ENCODE measurements at regions not wholly inside any gene's neighbourhood (a gene's known extent, or its start where the extent isn't known, plus 50 kb on each side); places are given as distances from the start of the nearest gene placed in this dataset.

DNA sequence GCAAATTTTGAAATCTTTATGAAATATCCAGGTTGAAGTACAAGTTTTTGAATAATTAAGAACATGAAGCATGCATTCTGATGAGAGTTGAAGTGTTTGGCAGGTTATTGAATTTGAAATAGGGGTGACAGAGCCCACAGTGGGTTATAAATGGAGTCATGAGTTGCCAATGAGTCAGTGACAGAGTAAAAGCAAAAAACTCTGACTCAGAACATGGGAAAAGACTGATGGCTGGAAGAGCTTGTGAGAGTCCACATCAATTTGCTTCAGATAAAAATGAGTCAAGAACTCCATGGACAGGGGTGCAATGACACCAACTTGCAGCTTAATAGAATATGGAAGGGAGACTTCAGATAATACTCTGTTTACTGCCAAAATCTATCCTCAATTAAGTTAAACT is 105.3 kb downstream of the SLC6A15 start:
- no peak for DNase-seq (ENCODE audit: low spot score)
- ATAC-seq = no peak

DNA sequence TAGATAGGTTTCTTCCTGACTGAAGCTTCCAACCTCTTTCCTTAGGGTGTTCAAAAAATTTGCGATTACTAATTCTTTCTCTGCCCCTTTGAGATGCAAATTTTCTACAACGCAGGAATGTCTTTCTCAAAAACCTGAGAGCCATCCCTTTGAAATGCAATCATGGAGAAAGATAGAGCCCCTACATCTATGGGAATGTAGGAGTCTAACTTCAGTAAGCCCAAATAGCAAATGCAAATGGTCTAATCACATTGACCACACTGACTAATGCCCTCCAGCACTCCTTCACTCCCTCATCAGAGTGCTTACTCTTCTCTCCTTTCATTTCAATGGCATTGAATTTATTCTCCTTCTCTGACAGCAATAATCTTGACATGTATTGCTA is 107.1 kb downstream of the SLC6A15 start:
- no peak for ATAC-seq
- DNase-seq (ENCODE audit: low spot score) = no peak

DNA sequence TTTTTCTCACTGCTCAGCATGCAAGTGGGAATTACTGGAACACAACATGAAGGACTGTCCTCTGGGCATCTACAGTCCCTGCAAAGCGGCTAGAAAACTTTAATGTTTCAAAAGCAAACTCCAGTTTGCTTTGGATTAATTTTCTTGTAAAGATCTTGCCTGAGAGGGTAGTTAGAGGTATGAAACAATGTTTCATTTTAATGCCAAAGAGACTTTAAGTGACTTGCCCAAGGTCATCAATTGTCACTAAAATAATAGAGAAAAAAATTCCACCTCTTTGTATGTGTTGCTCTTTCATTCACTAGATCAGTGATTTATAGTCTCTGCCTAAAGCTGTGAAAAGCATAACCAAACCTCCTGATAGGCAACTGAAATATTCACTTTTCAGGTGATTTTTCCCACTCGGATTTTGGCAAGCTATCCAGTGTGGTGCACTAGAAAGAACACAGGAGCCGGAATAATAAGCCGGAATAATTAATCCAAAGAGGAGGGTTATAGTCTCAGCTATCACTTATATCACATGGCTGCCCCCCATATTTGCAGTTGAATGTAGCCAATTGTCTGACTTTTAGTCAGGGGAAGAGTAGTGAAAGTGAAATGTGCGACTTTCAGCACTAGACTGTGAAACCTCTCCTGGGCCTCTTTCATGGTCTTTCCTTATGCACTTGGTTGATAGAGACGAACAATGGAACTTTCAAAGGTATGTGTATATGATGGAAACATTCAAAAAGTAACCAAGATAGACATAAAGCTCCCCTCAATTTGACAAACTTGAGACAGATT is 107.7 kb downstream of the SLC6A15 start:
- ATAC-seq = no peak
- no peak for DNase-seq (ENCODE audit: low spot score)

DNA sequence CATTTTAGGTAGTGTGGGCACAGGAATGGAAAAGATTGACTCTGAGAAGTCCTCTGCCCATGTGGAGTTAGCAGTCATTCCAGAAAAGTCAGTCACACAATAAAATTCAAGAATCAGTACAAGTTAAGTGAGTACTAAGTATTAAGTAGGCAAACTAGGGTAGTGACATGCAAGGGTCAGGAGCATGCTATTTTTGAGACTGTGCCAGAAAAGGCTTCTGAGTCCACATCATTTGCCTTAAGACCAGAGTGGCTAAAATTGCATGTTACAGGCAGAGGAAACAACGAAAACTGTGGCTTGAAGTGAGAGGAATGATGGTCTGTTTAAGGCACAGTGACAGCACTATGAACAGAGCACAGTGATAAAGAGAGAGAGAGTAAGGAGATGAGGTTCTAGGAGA is 108.9 kb downstream of the SLC6A15 start:
- DNase-seq (ENCODE audit: low spot score) (no peak), ATAC-seq (no peak)

DNA sequence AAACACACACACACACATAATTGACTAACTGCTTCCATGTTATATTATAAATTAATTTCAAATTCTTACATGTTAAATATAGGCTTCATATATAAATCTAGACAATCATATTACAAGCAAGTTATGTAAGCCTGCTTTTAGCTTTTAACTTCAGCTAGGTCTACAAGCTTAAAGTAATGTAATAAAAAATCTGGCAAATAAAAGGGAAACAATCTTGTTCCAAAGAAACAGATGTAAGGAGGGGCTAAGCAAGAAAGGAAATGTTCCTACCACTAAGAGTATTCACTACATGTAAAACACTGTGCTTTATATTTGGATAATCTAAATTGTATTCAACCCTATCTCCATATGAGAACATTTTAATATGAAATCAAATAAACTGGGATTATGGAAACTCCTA is 110.4 kb downstream of the SLC6A15 start:
- DNase-seq (ENCODE audit: low spot score) (no peak), ATAC-seq (no peak)

DNA sequence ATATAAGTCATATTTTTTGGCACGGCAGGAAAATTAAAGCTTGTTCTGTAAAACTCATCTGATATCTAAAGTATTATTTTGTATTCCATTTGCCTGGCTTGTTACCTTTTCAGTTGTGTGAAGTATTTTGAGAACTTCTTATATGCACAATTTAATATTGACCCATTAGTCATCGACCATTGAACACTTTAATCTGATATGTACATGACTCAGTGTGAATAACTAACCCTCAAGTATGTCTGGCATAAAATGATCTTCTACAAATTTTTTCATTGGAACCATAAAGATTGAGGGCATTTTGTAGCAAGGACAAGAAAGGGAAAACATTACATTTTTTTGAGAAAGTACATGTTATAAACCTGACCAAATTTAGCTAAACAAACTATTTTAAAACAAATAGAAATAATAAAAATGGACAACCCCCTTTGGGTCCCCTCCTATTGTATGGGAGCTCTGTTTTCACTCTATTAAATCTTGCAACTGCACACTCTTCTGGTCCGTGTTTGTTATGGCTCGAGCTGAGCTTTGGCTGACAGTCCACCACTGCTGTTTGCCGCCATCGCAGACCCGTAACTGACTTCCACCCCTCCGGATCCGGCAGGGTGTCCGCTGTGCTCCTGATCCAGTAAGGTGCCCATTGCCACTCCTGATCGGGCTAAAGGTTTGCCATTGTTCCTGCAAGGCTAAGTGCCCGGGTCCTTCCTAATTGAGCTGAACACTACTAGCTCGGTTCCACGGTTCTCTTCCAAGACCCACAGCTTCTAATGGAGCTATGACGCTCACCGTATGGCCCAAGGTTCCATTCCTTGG is 118.8 kb downstream of the SLC6A15 start:
- ATAC-seq = no peak

DNA sequence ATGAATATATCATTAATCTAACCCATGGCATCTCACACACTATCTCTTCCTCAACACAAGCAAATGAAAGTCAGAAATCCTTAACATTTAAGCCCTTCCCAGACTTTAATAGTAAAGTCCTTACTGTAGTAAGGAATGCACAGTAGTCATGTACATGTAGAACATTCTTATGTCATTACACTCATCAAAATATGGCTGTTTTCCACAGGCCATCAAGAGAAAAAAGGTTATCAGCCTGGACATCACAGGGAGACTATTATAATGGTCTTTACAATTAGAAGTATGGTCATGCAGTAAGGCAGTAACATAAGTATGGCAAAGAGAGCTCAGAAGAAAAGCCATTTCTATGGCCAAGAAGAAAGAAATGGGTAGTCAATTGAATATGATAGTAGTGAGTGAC is 121.2 kb downstream of the SLC6A15 start:
- DNase-seq (ENCODE audit: low spot score) = no peak
- ATAC-seq = no peak

More for the DNA sequence above, 118.8 kb downstream of the SLC6A15 start:
- no peak for DNase-seq (ENCODE audit: low spot score)

DNA sequence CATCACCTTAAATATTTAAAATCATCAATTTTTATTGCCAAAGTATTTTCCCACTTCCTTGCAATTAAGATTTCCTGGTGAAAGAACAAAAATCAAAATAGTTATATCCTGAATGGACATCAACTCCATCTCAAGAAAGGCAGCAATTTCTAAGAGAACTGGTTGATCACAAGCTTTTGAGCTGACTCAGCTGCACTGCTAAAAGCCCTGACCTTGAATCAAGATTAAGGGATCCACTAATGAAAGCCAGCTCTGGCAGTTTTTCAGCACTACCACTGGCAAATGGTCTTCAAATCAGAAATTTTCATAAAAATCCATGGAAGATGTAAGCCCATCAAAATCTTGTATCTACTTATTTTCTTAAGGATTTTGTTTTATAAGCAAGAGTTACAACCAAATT is 123.4 kb downstream of the SLC6A15 start:
- no peak for ATAC-seq
- DNase-seq (ENCODE audit: low spot score) = no peak

DNA sequence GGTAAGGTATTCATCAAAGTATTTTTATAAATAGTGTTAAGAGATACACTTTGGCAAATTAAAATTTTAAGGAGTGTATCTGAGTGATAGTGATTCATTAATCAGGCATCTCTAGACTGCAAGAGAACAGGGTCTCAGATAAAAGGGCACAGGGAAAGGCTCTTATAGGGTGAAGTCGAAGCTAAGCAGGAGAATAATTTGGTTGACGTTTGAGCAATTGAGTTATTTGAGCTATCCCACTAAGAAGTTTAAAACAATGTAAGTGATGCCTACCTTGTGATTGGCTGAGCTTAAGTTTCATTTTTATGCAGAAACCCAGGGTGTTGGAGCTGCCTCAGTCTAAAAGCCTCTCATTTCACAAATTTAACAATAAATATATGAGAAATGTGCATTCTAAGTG is 125.3 kb downstream of the SLC6A15 start:
- DNase-seq (ENCODE audit: low spot score) (no peak), ATAC-seq (no peak)

DNA sequence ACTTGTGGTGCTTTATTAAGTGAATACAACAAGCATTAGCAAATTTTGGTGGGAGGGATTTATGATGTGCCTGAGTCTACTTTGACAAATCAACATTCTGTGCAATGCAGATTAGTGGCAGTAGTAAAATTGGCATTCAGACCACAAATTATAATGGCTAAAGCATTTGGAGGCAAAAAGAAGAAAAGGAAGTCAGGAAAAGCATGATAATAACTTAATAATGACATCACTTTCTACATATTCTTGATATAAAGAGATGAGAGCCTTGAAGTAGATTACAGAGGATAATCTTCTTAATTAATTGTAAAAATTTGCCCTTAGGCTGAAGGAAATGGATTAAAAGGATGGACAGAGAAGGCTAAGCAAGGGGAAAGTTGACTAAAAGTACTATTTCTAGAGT is 126.0 kb downstream of the SLC6A15 start:
- no peak for DNase-seq (ENCODE audit: low spot score)

DNA sequence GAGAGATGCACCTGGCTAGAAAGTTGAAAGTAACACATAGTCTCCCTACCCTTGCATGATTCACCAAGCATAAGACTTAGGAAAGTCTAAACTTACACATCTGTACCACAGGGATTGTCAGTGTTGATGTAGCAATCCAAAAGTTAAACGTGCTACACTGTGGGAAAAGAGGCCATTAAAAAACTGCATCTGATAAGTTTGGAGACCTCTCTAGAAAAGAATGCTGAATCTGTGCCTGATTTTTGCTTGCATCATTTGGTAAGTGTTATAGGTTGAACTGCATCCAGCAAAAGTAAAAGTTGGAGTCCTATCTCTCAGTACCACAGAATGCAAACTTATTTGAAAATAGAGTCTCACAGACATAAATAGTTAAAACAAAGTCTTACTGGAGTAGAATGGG is 126.6 kb downstream of the SLC6A15 start:
- ATAC-seq (no peak), DNase-seq (ENCODE audit: low spot score) (no peak)

More for the DNA sequence above, 126.0 kb downstream of the SLC6A15 start:
- ATAC-seq = no peak

DNA sequence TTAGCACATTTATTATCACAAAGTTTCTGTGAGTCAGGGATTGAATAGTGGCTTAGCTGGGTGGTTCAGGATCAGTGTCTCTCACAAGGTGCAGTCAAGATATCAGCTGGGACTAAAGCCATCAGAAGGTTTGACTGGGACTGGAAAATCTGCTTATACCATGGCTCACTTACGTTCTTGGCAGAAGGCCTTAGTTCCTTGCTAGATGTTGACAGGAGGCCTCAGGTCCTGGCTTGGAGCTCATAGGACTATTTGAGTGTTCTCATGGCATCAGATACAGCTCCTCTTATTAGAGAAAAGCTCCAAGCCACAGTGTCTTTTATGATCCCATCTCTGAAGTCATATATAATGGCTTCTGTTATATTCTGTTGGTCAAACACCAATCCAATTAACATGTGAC is 127.3 kb downstream of the SLC6A15 start:
- no peak for ATAC-seq
- no peak for DNase-seq (ENCODE audit: low spot score)

DNA sequence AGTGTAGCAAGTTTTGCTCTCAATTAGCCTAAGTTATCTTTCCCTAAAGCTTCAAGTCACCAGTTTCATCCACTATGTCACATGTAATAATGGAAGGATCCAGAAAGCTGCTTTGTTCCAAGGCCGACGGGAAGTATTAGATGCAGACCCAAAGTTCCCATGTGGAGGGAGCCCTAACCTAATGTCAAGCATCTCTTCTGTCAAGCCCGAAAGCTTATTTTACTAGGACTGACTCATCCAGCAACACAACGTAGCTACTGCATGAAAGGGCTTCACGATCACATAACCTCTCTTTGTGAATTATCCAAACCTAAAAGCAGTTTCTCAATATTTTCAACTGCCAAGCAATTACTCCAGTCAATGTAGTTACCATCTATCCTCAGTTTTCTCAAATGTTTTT is 133.4 kb downstream of the SLC6A15 start:
- no peak for ATAC-seq

DNA sequence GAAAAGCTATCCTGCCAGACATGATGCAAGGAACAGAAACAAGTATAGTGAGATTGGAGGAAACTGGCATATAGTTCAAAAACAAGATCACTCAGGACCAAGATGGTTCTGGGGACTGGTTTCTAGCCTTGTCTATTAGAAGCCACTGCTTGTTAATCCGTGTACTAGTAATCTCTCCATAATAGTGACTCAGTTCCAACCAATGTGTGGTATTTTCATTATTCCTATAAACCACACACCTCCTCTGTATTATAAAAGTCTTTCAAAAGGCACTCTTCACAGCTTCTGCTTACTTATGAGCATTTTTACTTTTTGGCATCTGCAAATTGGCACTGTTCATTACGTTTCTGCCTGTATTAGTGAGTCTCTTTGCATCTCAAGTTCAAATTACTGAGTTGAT is 140.3 kb downstream of the SLC6A15 start:
- no peak for DNase-seq (ENCODE audit: low spot score)
- no peak for ATAC-seq

More for the DNA sequence above, 133.4 kb downstream of the SLC6A15 start:
- DNase-seq (ENCODE audit: low spot score) = no peak

DNA sequence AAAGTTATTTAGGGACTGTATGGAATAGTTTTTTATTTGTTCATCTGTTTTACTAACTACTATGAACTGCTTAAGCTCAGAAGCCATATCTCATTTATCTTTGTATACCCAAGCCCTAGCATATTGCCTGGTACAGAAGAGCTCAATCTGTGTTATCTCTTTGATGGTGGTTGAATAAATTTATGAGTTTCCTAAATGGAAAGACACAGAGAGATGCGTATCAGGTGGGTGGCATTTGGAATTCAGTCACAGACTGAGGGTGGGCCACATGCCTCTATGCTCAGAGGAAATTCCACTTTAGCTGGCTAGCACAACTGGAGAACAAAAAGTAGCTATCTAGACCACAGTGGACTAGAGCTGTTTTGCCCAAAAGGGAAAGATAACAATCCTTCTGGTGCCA is 145.5 kb downstream of the SLC6A15 start:
- ATAC-seq = no peak

DNA sequence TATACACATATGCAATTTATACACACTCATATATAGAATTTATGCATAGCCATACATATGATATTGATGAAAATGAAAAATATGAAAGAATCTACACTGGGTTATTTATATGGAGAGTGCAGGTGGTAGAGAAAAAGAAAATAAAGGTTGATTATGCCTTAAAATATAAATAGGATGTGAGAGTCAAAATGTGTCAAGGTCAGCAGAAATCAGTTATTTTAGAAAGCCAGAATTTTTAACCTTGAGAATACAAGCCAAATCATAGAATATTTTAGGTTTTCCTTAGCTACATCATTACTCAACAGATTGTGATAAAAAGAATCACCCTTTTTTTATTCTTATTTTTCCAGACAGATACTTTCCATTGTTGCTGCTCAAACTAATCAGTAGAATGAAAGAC is 146.2 kb downstream of the SLC6A15 start:
- ATAC-seq (no peak), DNase-seq (ENCODE audit: low spot score) (no peak)

More for the DNA sequence above, 145.5 kb downstream of the SLC6A15 start:
- no peak for DNase-seq (ENCODE audit: low spot score)

DNA sequence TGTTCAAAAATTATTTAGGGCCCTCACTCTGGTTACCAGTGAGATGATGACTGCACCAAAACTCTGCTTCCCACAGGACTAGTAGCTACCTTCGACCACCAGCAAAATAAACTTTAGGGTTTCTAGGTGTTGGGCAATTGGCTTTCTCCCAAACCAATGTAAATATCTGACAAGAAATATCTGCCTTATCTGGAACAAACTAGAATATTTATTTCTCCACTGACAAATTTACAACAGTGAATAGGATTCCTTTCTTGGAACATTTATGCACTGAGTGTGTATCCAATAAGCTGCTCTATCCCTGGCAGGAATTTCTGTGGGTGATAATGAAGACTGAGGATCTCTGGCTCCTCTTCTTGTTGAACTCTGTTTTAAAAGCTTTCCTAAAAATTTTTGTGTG is 148.6 kb downstream of the SLC6A15 start:
- ATAC-seq = no peak

DNA sequence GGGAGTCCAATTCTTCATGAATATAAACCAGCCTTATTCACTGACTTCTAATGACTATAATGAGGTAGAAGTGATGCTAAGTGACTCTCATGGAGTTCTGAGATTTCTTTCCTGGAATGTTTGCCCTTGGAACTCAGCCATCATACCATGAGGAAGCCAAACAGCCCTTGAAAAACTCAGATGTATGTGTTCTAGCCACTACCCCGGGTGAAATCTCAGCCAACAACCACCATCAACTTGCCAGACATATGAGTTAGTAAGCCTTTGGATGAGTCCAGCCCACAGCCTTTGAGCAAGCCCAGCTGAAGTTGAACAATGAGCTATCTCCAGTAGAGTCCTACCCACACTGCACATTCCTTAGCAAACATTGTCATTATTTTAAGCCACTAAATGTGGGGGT is 149.5 kb downstream of the SLC6A15 start:
- DNase-seq (ENCODE audit: low spot score) (no peak), ATAC-seq (no peak)

More for the DNA sequence above, 148.6 kb downstream of the SLC6A15 start:
- no peak for DNase-seq (ENCODE audit: low spot score)

DNA sequence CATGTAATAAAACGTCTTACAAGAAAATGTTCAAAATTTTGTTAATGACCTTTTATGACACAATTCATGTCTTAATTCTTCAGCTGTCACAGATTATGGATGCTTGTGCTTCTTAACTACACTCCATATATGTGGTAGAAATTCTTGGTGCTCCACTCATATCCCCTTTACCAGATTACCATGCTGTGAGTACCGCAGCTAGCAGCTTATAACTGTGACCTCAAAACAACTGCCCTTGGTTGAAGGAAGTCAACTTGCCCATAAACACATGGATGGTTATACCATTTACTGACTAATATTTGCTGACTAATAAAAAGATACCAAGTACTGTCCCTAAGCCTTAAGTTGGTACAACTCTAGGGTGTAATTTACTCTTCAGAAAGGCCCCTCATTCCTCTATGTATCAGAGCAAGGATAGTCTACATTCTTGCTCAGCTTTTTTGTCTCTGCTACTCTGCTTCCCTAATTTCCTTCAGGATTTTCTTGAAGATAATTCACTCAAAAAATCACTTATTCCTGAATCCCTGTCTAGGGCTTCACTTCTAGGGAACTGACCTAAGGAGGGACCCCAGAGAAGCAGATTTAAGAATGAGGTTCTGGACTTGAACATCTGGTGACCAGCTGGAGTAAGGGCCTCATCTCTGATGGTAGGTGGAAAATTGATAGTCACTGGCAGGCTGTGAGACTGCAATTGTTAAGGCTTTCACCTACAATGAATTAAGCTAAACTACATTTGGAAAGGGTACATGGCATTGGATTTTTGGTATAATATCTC is 152.3 kb downstream of the SLC6A15 start:
- ATAC-seq (no peak), DNase-seq (ENCODE audit: low spot score) (no peak)

DNA sequence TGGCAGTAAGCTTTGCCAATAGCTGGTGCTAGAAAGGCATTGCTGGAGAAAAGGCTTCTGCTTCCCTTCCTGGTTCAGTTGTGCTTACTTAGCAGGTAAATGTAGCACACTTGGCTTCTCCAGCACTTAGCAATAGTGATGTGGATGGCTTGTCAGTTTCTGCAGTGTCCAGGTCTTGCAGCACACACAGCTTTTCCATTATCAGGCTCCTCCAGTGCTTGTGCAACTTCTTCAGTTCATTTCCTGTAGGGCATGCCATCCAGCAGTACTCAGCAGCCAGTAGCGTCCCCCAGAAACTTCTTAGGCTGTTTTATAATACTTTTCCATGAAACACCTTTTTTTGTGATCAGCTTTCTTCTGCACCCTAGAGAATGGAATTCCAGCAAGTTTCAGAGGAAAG is 154.6 kb downstream of the SLC6A15 start:
- DNase-seq (ENCODE audit: low spot score) = no peak

DNA sequence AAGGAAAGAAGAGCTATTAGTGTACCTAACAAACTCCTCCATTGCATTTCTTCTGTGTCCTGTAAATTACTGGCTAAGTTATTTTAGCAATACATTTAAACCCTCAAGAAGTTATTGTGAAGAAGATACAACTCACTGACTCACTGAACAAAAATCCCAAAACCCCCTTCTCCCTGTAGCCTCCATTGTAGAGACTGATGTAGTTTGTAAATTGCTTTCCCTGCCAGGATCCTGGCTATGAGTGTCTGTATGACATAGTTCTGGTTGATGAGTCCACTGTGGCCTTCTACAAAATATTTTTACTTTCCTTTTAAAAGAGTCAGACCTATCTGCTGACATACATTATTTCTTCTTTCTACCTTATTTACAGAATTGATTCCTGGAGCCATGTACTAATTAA is 155.6 kb downstream of the SLC6A15 start:
- ATAC-seq (no peak), DNase-seq (ENCODE audit: low spot score) (no peak)

More for the DNA sequence above, 154.6 kb downstream of the SLC6A15 start:
- no peak for ATAC-seq

DNA sequence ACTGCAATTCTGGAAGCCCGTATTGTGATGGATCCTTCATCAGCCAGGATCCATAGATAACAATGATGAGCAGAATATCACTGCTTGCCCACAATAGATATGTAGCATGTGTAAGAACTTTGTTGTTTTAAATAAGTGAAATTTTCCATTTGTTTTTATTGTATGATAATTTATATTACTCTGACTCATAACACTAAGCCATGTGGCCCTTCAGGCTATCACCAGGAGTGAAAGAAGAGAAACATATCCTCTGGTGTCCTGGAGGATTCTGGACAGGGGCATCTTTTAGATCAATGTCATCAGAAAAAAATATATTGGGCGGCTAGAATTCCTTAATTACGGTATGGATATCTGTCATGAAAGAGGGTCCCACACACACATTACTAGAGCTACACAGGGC is 167.5 kb downstream of the SLC6A15 start:
- no peak for ATAC-seq
- no peak for DNase-seq (ENCODE audit: low spot score)
